GM12878 (cell line): ENCODE measurements at regions not wholly inside any gene's neighbourhood (a gene's known extent, or its start where the extent isn't known, plus 50 kb on each side); places are given as distances from the start of the nearest gene placed in this dataset.

Experiments
- ATAC-seq: fragments of 200-7000 bp; cut with Tn5 transposase; 3 replicates; pipeline ENCODE4 v1.9.1; 2020; ENCODE audit warnings: mild to moderate bottlenecking, moderate library complexity
- BruUV-seq: library from RNA; stranded (reverse); fragments of 400-500 nt; replicated peaks from 2 replicates; lab custom pipeline; 2021; lab: Mats Ljungman, UMichigan
- CTCF ChIA-PET: fragments of 300-600 bp; sonication (Branson Sonifier 250); formaldehyde crosslinking; extraction: SDS; loops from one replicate; lab custom pipeline; 2021; ENCODE audit warnings: inconsistent platforms; lab: Yijun Ruan, JAX
- POLR2A ChIA-PET: fragments of 350-600 bp; formaldehyde crosslinking; extraction: SDS; loops from one replicate; lab custom pipeline; 2021; ENCODE audit warnings: inconsistent platforms; lab: Charles Lee
- RAD21 ChIA-PET: fragments of 300-600 bp; sonication (Branson Sonifier 250); formaldehyde crosslinking; loops from one replicate; lab custom pipeline; 2023; ENCODE audit warnings: antibody characterized with exemption; ENCODE audit not compliant: unreplicated experiment; lab: Charles Lee
- SMC1A ChIA-PET: fragments of 300-600 bp; sonication (Branson Sonifier 250); formaldehyde crosslinking; loops from one replicate; lab custom pipeline; 2023; ENCODE audit not compliant: unreplicated experiment, uncharacterized antibody; lab: Charles Lee
- DNase-seq: peaks from one replicate; pipeline ENCODE4 v3.0.0-alpha.2; 2011; ENCODE audit warnings: low read depth, low spot score
- FAIRE-seq: peaks from 3 replicates; lab custom pipeline; 2011; peaks lifted over from hg19 to GRCh38; lab: Jason Lieb, UNC
- H2AFZ ChIP-seq: 2 replicates; pipeline ENCODE4 v1.6.0; 2011; ENCODE audit warnings: low read depth, low read length, control low read depth; ENCODE audit not compliant: control insufficient read depth
- H3K27ac ChIP-seq: 2 replicates; pipeline ENCODE4 v1.5.1; 2011; ENCODE audit warnings: control low read depth; ENCODE audit not compliant: control insufficient read depth, insufficient read depth
- H3K27me3 ChIP-seq, 2 experiments: replicated peaks in 1 of 2; 2 replicates each; pipeline versions ENCODE4 v1.6.0 to v1.6.1; 2011; ENCODE audit warnings: low read length in 1 of 2; ENCODE audit not compliant: control insufficient read depth in 2 of 2, insufficient read depth in 2 of 2
- H3K36me3 ChIP-seq, 2 experiments: 2 replicates each; pipeline ENCODE4 v1.5.1; 2011; ENCODE audit warnings: low read length in 1 of 2; ENCODE audit not compliant: control insufficient read depth in 2 of 2, insufficient read depth in 2 of 2
- H3K4me1 ChIP-seq: 2 replicates; pipeline ENCODE4 v1.6.1; 2011; ENCODE audit warnings: mild to moderate bottlenecking, low read length, moderate library complexity, mixed read lengths; ENCODE audit not compliant: control insufficient read depth, insufficient read depth
- H3K4me2 ChIP-seq: 2 replicates; pipeline ENCODE4 v1.6.0; 2011; ENCODE audit warnings: control low read depth; ENCODE audit not compliant: control insufficient read depth, insufficient read depth
- H3K4me3 ChIP-seq: fragments of 200-600 bp; sonication (generic); 2 replicates; pipeline ENCODE4 v1.5.1; 2016
- H3K79me2 ChIP-seq: 2 replicates; pipeline ENCODE4 v1.6.0; 2011; ENCODE audit warnings: low read length; ENCODE audit not compliant: control insufficient read depth, insufficient read depth
- H3K9ac ChIP-seq: 2 replicates; pipeline ENCODE4 v1.8.0; 2011; ENCODE audit warnings: low read length, control low read depth, mixed read lengths; ENCODE audit not compliant: control insufficient read depth, insufficient read depth
- H3K9me3 ChIP-seq: replicated peaks from 3 replicates; pipeline ENCODE4 v1.5.1; 2011; ENCODE audit warnings: mild to moderate bottlenecking, low read length; ENCODE audit not compliant: control insufficient read depth, insufficient read depth
- H4K20me1 ChIP-seq: 2 replicates; pipeline ENCODE4 v1.6.0; 2011; ENCODE audit not compliant: control insufficient read depth, insufficient read depth
- ATF7 ChIP-seq: fragments of 450-650 bp; IDR thresholded peaks from 2 replicates; pipeline ENCODE4 v1.6.1; 2016; ENCODE audit warnings: low read depth, mild to moderate bottlenecking
- BACH1 ChIP-seq: fragments of 450-650 bp; IDR thresholded peaks from 2 replicates; pipeline ENCODE4 v1.6.1; 2017; ENCODE audit warnings: mild to moderate bottlenecking, borderline replicate concordance
- CBX5 ChIP-seq: sonication (generic); IDR thresholded peaks from 2 replicates; pipeline ENCODE4 v1.6.1; 2016; ENCODE audit warnings: low read depth, moderate library complexity, mild to moderate bottlenecking, inconsistent platforms
- HDAC2 ChIP-seq: fragments of 200-600 bp; sonication (generic); IDR thresholded peaks from 2 replicates; pipeline ENCODE4 v1.6.1; 2017
- KDM1A ChIP-seq: fragments of 200-600 bp; sonication (generic); IDR thresholded peaks from 2 replicates; pipeline ENCODE4 v1.6.1; 2016; ENCODE audit warnings: borderline replicate concordance
- NBN ChIP-seq: fragments of 450-650 bp; IDR thresholded peaks from 2 replicates; pipeline ENCODE4 v1.6.1; 2016
- NFYB ChIP-seq: IDR thresholded peaks from 2 replicates; pipeline ENCODE4 v1.6.1; 2011; ENCODE audit warnings: low read depth, mild to moderate bottlenecking, low read length, improper control_type of control experiment, moderate library complexity; ENCODE audit not compliant: insufficient read depth
- RBBP5 ChIP-seq: fragments of 200-600 bp; sonication (generic); conservative IDR thresholded peaks from 2 replicates; pipeline ENCODE4 v1.6.1; 2016
- SMAD5 ChIP-seq: IDR thresholded peaks from 2 replicates; pipeline ENCODE4 v1.6.1; 2016; ENCODE audit warnings: antibody characterized with exemption, low read depth
- SMARCA5 ChIP-seq: fragments of 450-650 bp; IDR thresholded peaks from 2 replicates; pipeline ENCODE4 v1.6.1; 2017; ENCODE audit warnings: mild to moderate bottlenecking
- TAF1 ChIP-seq: IDR thresholded peaks from 2 replicates; pipeline ENCODE4 v1.6.1; 2011; ENCODE audit warnings: mild to moderate bottlenecking, low read depth, low read length, borderline replicate concordance
- TCF3 ChIP-seq: IDR thresholded peaks from 2 replicates; pipeline ENCODE4 v1.6.1; 2012; ENCODE audit warnings: low read depth, mild to moderate bottlenecking, low read length, borderline replicate concordance; ENCODE audit not compliant: insufficient read depth
- ZNF384 ChIP-seq: IDR thresholded peaks from 2 replicates; pipeline ENCODE4 v1.6.1; 2012; ENCODE audit warnings: low read depth, mild to moderate bottlenecking, low read length, improper control_type of control experiment, borderline replicate concordance
- ZNF622 ChIP-seq: fragments of 450-650 bp; IDR thresholded peaks from 2 replicates; pipeline ENCODE4 v1.6.1; 2017; ENCODE audit warnings: mild to moderate bottlenecking, inconsistent platforms
- ZZZ3 ChIP-seq: IDR thresholded peaks from 2 replicates; pipeline ENCODE4 v1.6.1; 2011; ENCODE audit warnings: low read depth; ENCODE audit not compliant: control insufficient read depth, insufficient read length
- WGBS: methylation state at CpG from one replicate; pipeline ENCODE4 v1.1.6; 2016; ENCODE audit warnings: low lambda C conversion rate; ENCODE audit not compliant: insufficient replicate concordance, insufficient coverage; ENCODE audit errors: missing lambda C conversion rate; 5-methylcytosine and 5-hydroxymethylcytosine counted together
- in situ Hi-C: fragments of 300-500 bp; cut with MboI; formaldehyde crosslinking; loops from 9 replicates; pipeline ENCODE4 v1.14.3; 2018; ENCODE audit warnings: mixed read lengths
- intact Hi-C: fragments of 100-400 bp; cut with micrococcal nuclease; formaldehyde crosslinking; loops from one replicate; pipeline ENCODE4 v1.14.2; 2022; ENCODE audit not compliant: unreplicated experiment
- TF ChIP-seq, protein P1 (sequence below): IDR thresholded peaks from 2 replicates; pipeline ENCODE4 v1.6.1; 2011; ENCODE audit warnings: borderline replicate concordance, low read depth, mild to moderate bottlenecking, moderate library complexity, mixed read lengths, low read length; ENCODE audit not compliant: insufficient read depth; ENCODE audit errors: extremely low read length
- TF ChIP-seq, protein P2 (sequence below): IDR thresholded peaks from 2 replicates; pipeline ENCODE4 v1.6.1; 2012; ENCODE audit warnings: low read depth, low read length, improper control_type of control experiment
- TF ChIP-seq, protein P3 (sequence below): fragments of 450-650 bp; formaldehyde crosslinking; IDR thresholded peaks from 2 replicates; pipeline ENCODE4 v1.5.0; 2022; ENCODE audit warnings: mild to moderate bottlenecking, missing genetic modification characterization

DNA sequence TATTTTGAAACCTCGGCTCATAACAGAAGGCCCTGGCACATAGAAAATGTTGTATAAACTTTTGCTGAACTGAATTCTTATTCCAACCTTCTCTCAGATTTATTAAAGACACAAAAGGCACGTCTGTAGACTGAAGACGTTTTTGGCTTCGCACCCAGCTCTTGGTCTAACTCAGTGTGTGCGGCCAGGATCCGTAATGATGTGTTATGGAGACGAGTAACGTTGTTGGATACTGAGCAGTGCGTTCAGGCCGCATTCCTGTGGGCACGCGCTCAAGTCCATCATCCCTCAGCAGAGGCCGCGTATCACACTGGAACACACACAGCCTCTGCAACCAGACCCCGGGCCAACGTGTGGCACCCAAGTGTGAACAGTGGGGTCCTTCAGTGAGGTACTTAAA is 154.8 kb upstream of the RAB4A start:
- POLR2A ChIA-PET: no interaction called here
- CTCF ChIA-PET: no interaction called here
- Histone ChIP-seq H3K27me3 (no peaks in the 10 kb centered on the region; a peak in 2 of 4 replicates), H3K9ac (no peak overlapping the region), H3K27ac (no peak overlapping the region), H2AFZ (no peak overlapping the region), H4K20me1 (no peaks in the 10 kb centered on the region)
- no peak for FAIRE-seq
- SMC1A ChIA-PET: no interaction called here
- WGBS: 47% methylated on average over 16 of the region's 16 CpGs
- RAD21 ChIA-PET: no interaction called here
- TF ChIP-seq ZNF622 (no peak), NBN (no peak), TAF1 (no peak), SMARCA5 (no peak), NFYB (no peak), ZNF384 (no peak), RBBP5 (no peak), KDM1A (no peak), TCF3 (no peak), ATF7 (no peak), BACH1 (no peak), HDAC2 (no peak), SMAD5 (no peak), ZZZ3 (no peak), CBX5 (no peak)
- TF ChIP-seq, protein P1, sequence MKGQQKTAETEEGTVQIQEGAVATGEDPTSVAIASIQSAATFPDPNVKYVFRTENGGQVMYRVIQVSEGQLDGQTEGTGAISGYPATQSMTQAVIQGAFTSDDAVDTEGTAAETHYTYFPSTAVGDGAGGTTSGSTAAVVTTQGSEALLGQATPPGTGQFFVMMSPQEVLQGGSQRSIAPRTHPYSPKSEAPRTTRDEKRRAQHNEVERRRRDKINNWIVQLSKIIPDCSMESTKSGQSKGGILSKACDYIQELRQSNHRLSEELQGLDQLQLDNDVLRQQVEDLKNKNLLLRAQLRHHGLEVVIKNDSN: no peak
- TF ChIP-seq, protein P2, sequence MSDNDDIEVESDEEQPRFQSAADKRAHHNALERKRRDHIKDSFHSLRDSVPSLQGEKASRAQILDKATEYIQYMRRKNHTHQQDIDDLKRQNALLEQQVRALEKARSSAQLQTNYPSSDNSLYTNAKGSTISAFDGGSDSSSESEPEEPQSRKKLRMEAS: no peak
- TF ChIP-seq, protein P3, sequence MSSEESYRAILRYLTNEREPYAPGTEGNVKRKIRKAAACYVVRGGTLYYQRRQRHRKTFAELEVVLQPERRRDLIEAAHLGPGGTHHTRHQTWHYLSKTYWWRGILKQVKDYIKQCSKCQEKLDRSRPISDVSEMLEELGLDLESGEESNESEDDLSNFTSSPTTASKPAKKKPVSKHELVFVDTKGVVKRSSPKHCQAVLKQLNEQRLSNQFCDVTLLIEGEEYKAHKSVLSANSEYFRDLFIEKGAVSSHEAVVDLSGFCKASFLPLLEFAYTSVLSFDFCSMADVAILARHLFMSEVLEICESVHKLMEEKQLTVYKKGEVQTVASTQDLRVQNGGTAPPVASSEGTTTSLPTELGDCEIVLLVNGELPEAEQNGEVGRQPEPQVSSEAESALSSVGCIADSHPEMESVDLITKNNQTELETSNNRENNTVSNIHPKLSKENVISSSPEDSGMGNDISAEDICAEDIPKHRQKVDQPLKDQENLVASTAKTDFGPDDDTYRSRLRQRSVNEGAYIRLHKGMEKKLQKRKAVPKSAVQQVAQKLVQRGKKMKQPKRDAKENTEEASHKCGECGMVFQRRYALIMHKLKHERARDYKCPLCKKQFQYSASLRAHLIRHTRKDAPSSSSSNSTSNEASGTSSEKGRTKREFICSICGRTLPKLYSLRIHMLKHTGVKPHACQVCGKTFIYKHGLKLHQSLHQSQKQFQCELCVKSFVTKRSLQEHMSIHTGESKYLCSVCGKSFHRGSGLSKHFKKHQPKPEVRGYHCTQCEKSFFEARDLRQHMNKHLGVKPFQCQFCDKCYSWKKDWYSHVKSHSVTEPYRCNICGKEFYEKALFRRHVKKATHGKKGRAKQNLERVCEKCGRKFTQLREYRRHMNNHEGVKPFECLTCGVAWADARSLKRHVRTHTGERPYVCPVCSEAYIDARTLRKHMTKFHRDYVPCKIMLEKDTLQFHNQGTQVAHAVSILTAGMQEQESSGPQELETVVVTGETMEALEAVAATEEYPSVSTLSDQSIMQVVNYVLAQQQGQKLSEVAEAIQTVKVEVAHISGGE (CRISPR knock-in tag): no peak
- TF ChIP-seq, all 136 proteins: peak for 0
- no peaks in the 10 kb centered on the region for H3K4me1 ChIP-seq
- in situ Hi-C loops (no loop called here), intact Hi-C loops (no loop called here)
- BruUV-seq: no TSS peak
- no peak for DNase-seq
- H3K4me3 ChIP-seq: no peak overlapping the region
- H3K4me2 ChIP-seq: no peak overlapping the region
- no peaks in the 10 kb centered on the region; the same call in 2 of the 3 replicates for H3K9me3 ChIP-seq
- no peak for ATAC-seq
- H3K79me2 ChIP-seq: no peaks in the 10 kb centered on the region
- H3K36me3 ChIP-seq: no peaks in the 10 kb centered on the region
